Breast epithelium (tissue), 4 donors: ENCODE measurements at regions not wholly inside any gene's neighbourhood (a gene's known extent, or its start where the extent isn't known, plus 50 kb on each side); places are given as distances from the start of the nearest gene placed in this dataset.

Source experiments
- DNase-seq, 2 donors: peaks; one replicate each; pipeline ENCODE4 v3.0.0-alpha.2; 2019; ENCODE audit warnings: low spot score in 2 of 2
- H3K27ac ChIP-seq, 2 donors: fragments of 200-600 bp; sonication (generic) in 1 of 2; one replicate each; pipeline ENCODE4 v1.5.1; 2016 to 2019; ENCODE audit warnings: mild to moderate bottlenecking in 1 of 2
- H3K27me3 ChIP-seq, 2 donors: fragments of 200-600 bp; sonication (generic) in 1 of 2; one replicate each; pipeline versions ENCODE4 v1.5.1 to v1.6.0; 2017 to 2019; ENCODE audit warnings: control low read depth in 1 of 2, mild to moderate bottlenecking in 1 of 2
- H3K36me3 ChIP-seq: fragments of 200-600 bp; one replicate; pipeline ENCODE4 v1.5.1; 2019
- H3K4me1 ChIP-seq, 2 donors: fragments of 200-600 bp; sonication (generic); one replicate each; pipeline ENCODE4 v1.5.1; 2016 to 2019; ENCODE audit warnings: control low read depth in 1 of 2
- H3K4me3 ChIP-seq, 3 donors: fragments of 200-600 bp; sonication (generic); 1 replicate in 2 of 3; 2 replicates in 1 of 3; pipeline ENCODE4 v1.5.1; 2016 to 2019; ENCODE audit warnings: mild to moderate bottlenecking in 3 of 3, moderate library complexity in 2 of 3
- H3K9me3 ChIP-seq, 2 donors: fragments of 200-600 bp; sonication (generic) in 1 of 2; one replicate each; pipeline ENCODE4 v1.5.1; 2016 to 2019; ENCODE audit warnings: control low read depth in 1 of 2
- CTCF ChIP-seq, 3 donors: fragments of 450-650 bp; IDR thresholded peaks; one replicate each; pipeline ENCODE4 v1.5.1; 2016 to 2017; ENCODE audit warnings: antibody characterized with exemption in 3 of 3, mild to moderate bottlenecking in 3 of 3, moderate library complexity in 3 of 3
- POLR2A ChIP-seq: fragments of 450-650 bp; IDR thresholded peaks from one replicate; pipeline ENCODE4 v1.6.1; 2016; ENCODE audit warnings: antibody characterized with exemption, mild to moderate bottlenecking, moderate library complexity
- POLR2AphosphoS5 ChIP-seq, 3 donors: sonication (generic); formaldehyde crosslinking; IDR thresholded peaks; one replicate each; pipeline ENCODE4 v1.6.1; 2017; ENCODE audit warnings: antibody characterized with exemption in 3 of 3
- intact Hi-C: fragments of 100-400 bp; cut with DNase I; formaldehyde crosslinking; loops from one replicate; pipeline ENCODE4 v1.15.1; 2023; ENCODE audit warnings: low total_unique reads

DNA sequence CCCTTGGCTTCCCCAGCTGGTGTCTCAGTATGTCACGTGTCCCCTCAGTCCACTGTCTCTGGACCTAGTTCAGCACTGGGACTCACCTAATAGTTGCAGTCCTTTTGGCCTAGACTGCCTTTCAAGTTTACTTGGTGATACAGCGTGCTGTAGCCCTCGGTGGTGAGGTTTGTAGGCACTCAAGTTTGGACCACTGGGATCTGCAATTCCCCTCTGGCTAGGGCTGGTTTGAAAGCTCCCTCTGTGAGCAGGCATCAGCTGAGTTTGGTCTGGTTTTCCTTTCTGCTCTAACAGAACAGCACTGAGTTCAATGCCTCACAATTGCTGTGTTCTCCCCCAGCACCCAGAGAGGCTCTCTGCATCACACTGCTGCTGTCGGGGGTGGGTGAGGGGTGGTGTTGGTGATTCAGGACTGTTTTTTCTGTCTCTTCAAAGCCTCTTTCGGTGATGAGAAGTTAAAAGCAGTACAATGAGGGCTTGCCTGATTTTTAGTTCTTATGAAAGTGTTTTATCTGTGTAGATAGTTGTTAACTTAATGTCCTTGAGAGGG lies 494.2 kb downstream of the TDRD15 start:
- no peaks in the 10 kb centered on the region for H3K4me1 ChIP-seq
- H3K27me3 ChIP-seq, result no peaks in the 10 kb centered on the region
- DNase-seq, result no peak
- H3K4me3 ChIP-seq, result no peak overlapping the region
- TF ChIP-seq POLR2A (no peak), CTCF (IDR thresholded peaks at IDR 0.05) (no peak), POLR2AphosphoS5 (IDR thresholded peaks at IDR 0.05) (no peak)
- no peaks in the 10 kb centered on the region for H3K36me3 ChIP-seq
- intact Hi-C loops, result no loop called here
- H3K9me3 ChIP-seq, result peaks cover 0 to 5% of the 10 kb centered on the region in 2 donors
- no peak overlapping the region for H3K27ac ChIP-seq

- intact Hi-C loops, result no loop called here
- TF ChIP-seq POLR2A (no peak), CTCF (IDR thresholded peaks at IDR 0.05) (no peak), POLR2AphosphoS5 (IDR thresholded peaks at IDR 0.05) (no peak)
- no peaks in the 10 kb centered on the region for H3K36me3 ChIP-seq
These were observed 497.0 kb downstream of the TDRD15 start for GRCh38 chr2:21620771-21621170.

GRCh38 chr2:21627938-21628337 lies 504.2 kb downstream of the TDRD15 start:
- no peaks in the 10 kb centered on the region for H3K4me1 ChIP-seq
- intact Hi-C loops, result no loop called here
- H3K4me3 ChIP-seq, result no peak overlapping the region
- no peak for DNase-seq
- no peaks in the 10 kb centered on the region for H3K9me3 ChIP-seq
- TF ChIP-seq CTCF (IDR thresholded peaks at IDR 0.05) (no peak), POLR2A (no peak), POLR2AphosphoS5 (IDR thresholded peaks at IDR 0.05) (no peak)
- H3K36me3 ChIP-seq, result no peaks in the 10 kb centered on the region
- H3K27ac ChIP-seq, result no peak overlapping the region
- H3K27me3 ChIP-seq, result no peaks in the 10 kb centered on the region

More at GRCh38 chr2:21620771-21621170, 497.0 kb downstream of the TDRD15 start:
- H3K27me3 ChIP-seq, result no peaks in the 10 kb centered on the region
- no peak overlapping the region for H3K4me3 ChIP-seq
- no peak overlapping the region for H3K27ac ChIP-seq
- no peaks in the 10 kb centered on the region for H3K9me3 ChIP-seq
- no peak for DNase-seq
- no peaks in the 10 kb centered on the region for H3K4me1 ChIP-seq

GRCh38 chr2:21633015-21633414 lies 509.2 kb downstream of the TDRD15 start:
- Histone ChIP-seq H3K9me3 (no peaks in the 10 kb centered on the region), H3K27ac (no peak overlapping the region), H3K4me1 (no peaks in the 10 kb centered on the region), H3K36me3 (no peaks in the 10 kb centered on the region), H3K27me3 (no peaks in the 10 kb centered on the region), H3K4me3 (no peak overlapping the region)
- no peak for DNase-seq
- no peak for TF ChIP-seq POLR2AphosphoS5 (IDR thresholded peaks at IDR 0.05)
- no peak for TF ChIP-seq CTCF (IDR thresholded peaks at IDR 0.05)
- TF ChIP-seq POLR2A, result no peak
- intact Hi-C loops, result no loop called here

DNA sequence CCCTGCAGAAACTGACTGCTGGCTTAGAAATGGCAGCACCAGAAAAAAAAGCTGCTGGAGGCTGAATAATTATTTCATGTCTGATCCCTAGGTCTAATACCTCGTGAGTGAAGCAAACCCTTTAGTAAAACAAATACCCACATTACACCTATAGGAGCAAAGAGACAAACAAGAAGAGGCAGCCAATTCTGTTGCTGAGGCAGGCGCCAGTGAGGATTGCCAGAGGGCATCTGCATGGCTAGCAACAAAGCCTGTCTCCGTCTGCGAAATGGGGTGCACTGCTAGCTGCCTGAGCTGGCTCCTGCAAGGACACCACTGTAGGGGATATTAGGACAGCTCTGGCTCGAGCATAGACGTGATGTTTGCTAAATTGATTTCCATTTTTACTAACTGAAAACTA lies 509.7 kb downstream of the TDRD15 start:
- Histone ChIP-seq H3K4me3 (no peak overlapping the region), H3K27ac (no peak overlapping the region), H3K36me3 (no peaks in the 10 kb centered on the region), H3K27me3 (no peaks in the 10 kb centered on the region), H3K4me1 (no peaks in the 10 kb centered on the region), H3K9me3 (no peaks in the 10 kb centered on the region)
- intact Hi-C loops, result no loop called here
- no peak for TF ChIP-seq POLR2A
- no peak for TF ChIP-seq CTCF (IDR thresholded peaks at IDR 0.05)
- TF ChIP-seq POLR2AphosphoS5 (IDR thresholded peaks at IDR 0.05), result no peak
- DNase-seq, result no peak
